H1 (cell line): ENCODE measurements at regions not wholly inside any gene's neighbourhood (a gene's known extent, or its start where the extent isn't known, plus 50 kb on each side); places are given as distances from the start of the nearest gene placed in this dataset.

ENCODE experiments used
- CTCF ChIA-PET: fragments of 300-600 bp; sonication (Branson Sonifier 250); formaldehyde crosslinking; loops from one replicate; lab custom pipeline; 2021; ENCODE audit not compliant: partially characterized antibody; lab: Charles Lee
- POLR2A ChIA-PET: fragments of 300-600 bp; sonication (Branson Sonifier 250); formaldehyde crosslinking; loops from one replicate; lab custom pipeline; 2021; ENCODE audit warnings: inconsistent platforms; ENCODE audit not compliant: partially characterized antibody; lab: Charles Lee
- DNase-seq, 2 experiments: peaks; one replicate each; pipeline versions ENCODE4 v3.0.0 to v3.0.0-alpha.2; 2010 to 2022; ENCODE audit warnings: low spot score in 2 of 2, low read depth in 1 of 2, mixed read lengths in 1 of 2
- FAIRE-seq: peaks from 2 replicates; lab custom pipeline; 2011; peaks lifted over from hg19 to GRCh38; lab: Jason Lieb, UNC
- H2AFZ ChIP-seq: 2 replicates; pipeline ENCODE4 v1.8.1; 2012; ENCODE audit warnings: low read length, inconsistent platforms
- H2AK5ac ChIP-seq: 2 replicates; pipeline ENCODE4 v1.6.1; 2013; ENCODE audit warnings: low read depth, low read length
- H2BK120ac ChIP-seq: replicated peaks from 2 replicates; pipeline ENCODE3; 2013; ENCODE audit warnings: low read depth, low read length, inconsistent platforms
- H2BK12ac ChIP-seq: 2 replicates; pipeline ENCODE4 v1.6.1; 2013; ENCODE audit warnings: low read depth, low read length
- H2BK15ac ChIP-seq: 2 replicates; pipeline ENCODE4 v1.6.1; 2013; ENCODE audit warnings: low read length
- H2BK20ac ChIP-seq: 2 replicates; pipeline ENCODE4 v1.6.1; 2013; ENCODE audit warnings: low read length
- H2BK5ac ChIP-seq: 2 replicates; pipeline ENCODE4 v1.6.1; 2013; ENCODE audit warnings: low read depth, low read length
- H3K14ac ChIP-seq: 2 replicates; pipeline ENCODE4 v1.6.1; 2013; ENCODE audit warnings: inconsistent platforms; ENCODE audit not compliant: insufficient read length
- H3K18ac ChIP-seq: 2 replicates; pipeline ENCODE4 v1.6.1; 2013; ENCODE audit warnings: low read length; ENCODE audit errors: extremely low read depth
- H3K23ac ChIP-seq: 2 replicates; pipeline ENCODE4 v1.6.1; 2013; ENCODE audit warnings: inconsistent platforms; ENCODE audit not compliant: insufficient read length
- H3K23me2 ChIP-seq: 2 replicates; pipeline ENCODE4 v1.6.1; 2013; ENCODE audit warnings: low read depth, low read length
- H3K27ac ChIP-seq: 2 replicates; pipeline ENCODE4 v1.6.1; 2011; ENCODE audit warnings: low read depth, low read length, inconsistent platforms
- H3K27me3 ChIP-seq, 4 experiments: replicated peaks in 1 of 4; 1 replicate in 1 of 4; 2 replicates in 3 of 4; pipeline versions ENCODE4 v1.6.1 to v1.8.1; 2011 to 2013; ENCODE audit warnings: low read length in 3 of 4, mild to moderate bottlenecking in 3 of 4, inconsistent platforms in 2 of 4, mixed read lengths in 2 of 4, moderate library complexity in 1 of 4; ENCODE audit not compliant: control insufficient read depth in 3 of 4, insufficient read depth in 3 of 4; ENCODE audit errors: extremely low read depth in 1 of 4
- H3K36me3 ChIP-seq, 4 experiments: 2 replicates each; pipeline versions ENCODE4 v1.6.1 to v1.8.1; 2011 to 2013; ENCODE audit warnings: mild to moderate bottlenecking in 4 of 4, low read length in 3 of 4, moderate library complexity in 2 of 4, control low read depth in 1 of 4, inconsistent platforms in 1 of 4; ENCODE audit not compliant: insufficient read depth in 4 of 4, control insufficient read depth in 2 of 4
- H3K4ac ChIP-seq: replicated peaks from 2 replicates; pipeline ENCODE3; 2013; ENCODE audit warnings: low read length, low read depth, mixed read lengths, inconsistent platforms; ENCODE audit not compliant: insufficient read length
- H3K4me1 ChIP-seq, 4 experiments: replicated peaks in 1 of 4; 1 replicate in 1 of 4; 2 replicates in 3 of 4; pipeline versions ENCODE4 v1.6.1 to v1.8.1; 2011 to 2013; ENCODE audit warnings: low read length in 3 of 4, inconsistent platforms in 2 of 4, mixed read lengths in 1 of 4; ENCODE audit not compliant: insufficient read depth in 4 of 4, control insufficient read depth in 3 of 4
- H3K4me2 ChIP-seq, 2 experiments: 2 replicates each; pipeline versions ENCODE4 v1.6.1 to v1.8.1; 2011 to 2013; ENCODE audit warnings: low read depth in 2 of 2, low read length in 2 of 2, control low read depth in 1 of 2, inconsistent platforms in 1 of 2, mild to moderate bottlenecking in 1 of 2; ENCODE audit not compliant: insufficient read depth in 1 of 2
- H3K4me3 ChIP-seq, 4 experiments: fragments of 200-600, 300-600 bp in 1 of 4; sonication (generic), shearing (Covaris generic), sonication (Bioruptor Twin) in 1 of 4; 2 replicates each; pipeline versions ENCODE4 v1.5.1 to v1.8.1; 2011 to 2016; ENCODE audit warnings: low read length in 4 of 4, low read depth in 3 of 4, control low read depth in 2 of 4, inconsistent platforms in 2 of 4, mild to moderate bottlenecking in 2 of 4, mixed read lengths in 1 of 4, moderate library complexity in 1 of 4; ENCODE audit not compliant: insufficient read depth in 2 of 4; ENCODE audit errors: extremely low read depth in 1 of 4
- H3K56ac ChIP-seq: replicated peaks from 2 replicates; pipeline ENCODE3; 2013; ENCODE audit warnings: low read depth, mild to moderate bottlenecking, mixed read lengths, low read length, inconsistent platforms; ENCODE audit not compliant: insufficient read length
- H3K79me1 ChIP-seq: 2 replicates; pipeline ENCODE4 v1.6.1; 2013; ENCODE audit warnings: low read depth, low read length, control low read depth
- H3K79me2 ChIP-seq, 2 experiments: 2 replicates each; pipeline versions ENCODE4 v1.6.1 to v1.8.1; 2012 to 2013; ENCODE audit warnings: low read length in 2 of 2, mild to moderate bottlenecking in 2 of 2, inconsistent platforms in 1 of 2; ENCODE audit not compliant: insufficient read depth in 2 of 2, control insufficient read depth in 1 of 2
- H3K9ac ChIP-seq, 4 experiments: replicated peaks in 1 of 4; 1 replicate in 1 of 4; 2 replicates in 3 of 4; pipeline versions ENCODE4 v1.6.1 to v1.8.1; 2011 to 2013; ENCODE audit warnings: low read depth in 3 of 4, low read length in 3 of 4, control low read depth in 2 of 4, mild to moderate bottlenecking in 2 of 4, moderate library complexity in 2 of 4, inconsistent platforms in 1 of 4; ENCODE audit errors: extremely low read depth in 1 of 4
- H3K9me3 ChIP-seq, 2 experiments: 2 replicates each; pipeline versions ENCODE4 v1.6.1 to v1.8.1; 2012 to 2013; ENCODE audit warnings: mild to moderate bottlenecking in 2 of 2, moderate library complexity in 2 of 2, control low read depth in 1 of 2, inconsistent platforms in 1 of 2, low read depth in 1 of 2, low read length in 1 of 2, mixed read lengths in 1 of 2; ENCODE audit not compliant: insufficient read depth in 2 of 2
- H4K20me1 ChIP-seq, 2 experiments: replicated peaks in 1 of 2; 2 replicates each; pipeline versions ENCODE3 to v1.8.1; 2011 to 2013; ENCODE audit warnings: inconsistent platforms in 2 of 2, low read length in 2 of 2, mild to moderate bottlenecking in 1 of 2; ENCODE audit not compliant: insufficient read depth in 2 of 2, control insufficient read depth in 1 of 2
- H4K5ac ChIP-seq: 2 replicates; pipeline ENCODE4 v1.6.1; 2013; ENCODE audit warnings: low read length, low read depth, mixed read lengths, inconsistent platforms; ENCODE audit not compliant: insufficient read length
- H4K8ac ChIP-seq: 2 replicates; pipeline ENCODE4 v1.8.0; 2013; ENCODE audit warnings: mild to moderate bottlenecking, moderate library complexity, low read length, inconsistent platforms; ENCODE audit not compliant: insufficient read depth; ENCODE audit errors: extremely low read depth
- H4K91ac ChIP-seq: replicated peaks from 2 replicates; pipeline ENCODE3; 2013; ENCODE audit warnings: low read length, mixed read lengths, inconsistent platforms; ENCODE audit not compliant: insufficient read length
- CREB1 ChIP-seq: IDR thresholded peaks from 2 replicates; pipeline ENCODE4 v1.6.1; 2012; ENCODE audit warnings: inconsistent platforms
- JUN ChIP-seq: IDR thresholded peaks from 2 replicates; pipeline ENCODE4 v1.6.1; 2011; ENCODE audit warnings: low read depth, mild to moderate bottlenecking, improper control_type of control experiment, low read length
- KDM1A ChIP-seq: fragments of 200-600, 300-600 bp; sonication (generic); IDR thresholded peaks from 2 replicates; pipeline ENCODE4 v1.7.1; 2016; ENCODE audit warnings: mild to moderate bottlenecking, low read length, borderline replicate concordance
- SIN3A ChIP-seq, 2 experiments: IDR thresholded peaks in 1 of 2; conservative IDR thresholded peaks in 1 of 2; 2 replicates each; pipeline ENCODE4 v1.6.1; 2011 to 2012; ENCODE audit warnings: low read length in 2 of 2, improper control_type of control experiment in 1 of 2, low read depth in 1 of 2, mild to moderate bottlenecking in 1 of 2
- SP2 ChIP-seq: IDR thresholded peaks from 2 replicates; pipeline ENCODE4 v1.6.1; 2012; ENCODE audit warnings: mild to moderate bottlenecking, low read length, inconsistent platforms
- WGBS, 2 experiments: shearing (Covaris generic) in 1 of 2; methylation state at CpG; one replicate each; pipeline versions ENCODE4 v1.1.6 to v1.1.7; 2013 to 2015; ENCODE audit warnings: low lambda C conversion rate in 2 of 2, mixed read lengths in 2 of 2, inconsistent platforms in 1 of 2, low coverage in 1 of 2, missing lambda C conversion rate in 1 of 2; ENCODE audit not compliant: insufficient replicate concordance in 2 of 2, insufficient coverage in 1 of 2, insufficient read length in 1 of 2; ENCODE audit errors: extremely low coverage in 1 of 2, missing lambda C conversion rate in 1 of 2; 5-methylcytosine and 5-hydroxymethylcytosine counted together
- TF ChIP-seq, protein P1 (sequence below): IDR thresholded peaks from 2 replicates; pipeline ENCODE4 v1.6.1; 2011; ENCODE audit warnings: low read depth, mild to moderate bottlenecking, low read length; ENCODE audit not compliant: insufficient read depth

DNA sequence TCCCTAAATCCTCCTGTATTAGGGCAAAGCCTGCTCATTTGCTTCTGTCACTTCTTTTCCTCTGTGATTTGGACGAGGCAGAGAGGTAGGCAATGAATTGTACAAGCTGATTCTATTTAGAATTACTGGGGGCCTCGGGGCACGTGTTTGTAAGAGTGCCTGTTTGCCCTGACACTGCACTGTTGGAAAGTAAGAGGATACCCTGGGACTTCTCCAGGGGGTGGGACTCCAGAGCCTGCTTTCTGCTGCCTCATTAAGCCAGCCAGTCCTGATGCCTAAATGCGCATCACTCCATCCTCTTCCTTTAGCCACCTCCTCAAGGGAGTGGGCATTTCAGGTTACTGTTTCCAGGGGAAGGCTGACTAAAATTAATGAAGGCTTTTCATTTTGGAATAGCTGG is 134.3 kb downstream of the TDRD15 start:
- Histone ChIP-seq H3K9ac (no peak overlapping the region), H3K14ac (no peak overlapping the region), H3K27ac (no peak overlapping the region), H2BK12ac (no peak overlapping the region), H2BK120ac (no peak overlapping the region), H3K4me3 (no peak overlapping the region), H4K91ac (no peak overlapping the region), H4K20me1 (no peaks in the 10 kb centered on the region), H2AFZ (no peak overlapping the region; the same call in 1 of the 2 replicates), H3K23me2 (no peaks in the 10 kb centered on the region), H2BK5ac (no peak overlapping the region), H2AK5ac (no peak overlapping the region), H2BK15ac (no peak overlapping the region), H3K79me1 (no peaks in the 10 kb centered on the region), H3K23ac (no peak overlapping the region), H2BK20ac (no peak overlapping the region), H3K79me2 (no peaks in the 10 kb centered on the region), H3K36me3 (no peaks in the 10 kb centered on the region), H3K56ac (no peak overlapping the region), H3K4me1 (peaks cover 0 to 5% (median 0%) of the 10 kb centered on the region in 4 experiments; a peak in 1 of 7 replicates), H3K27me3 (no peaks in the 10 kb centered on the region), H3K4ac (no peak overlapping the region), H3K18ac (no peak overlapping the region), H3K4me2 (no peak overlapping the region)
- POLR2A ChIA-PET = no interaction called here
- 86% methylated on average over 4 of the region's 4 CpGs; no CpG with 5 or more reads in 1 of the 2 experiments for WGBS, 2 experiments
- DNase-seq (no peak), FAIRE-seq (no peak)
- TF ChIP-seq CREB1 = no peak
- TF ChIP-seq, protein P1, sequence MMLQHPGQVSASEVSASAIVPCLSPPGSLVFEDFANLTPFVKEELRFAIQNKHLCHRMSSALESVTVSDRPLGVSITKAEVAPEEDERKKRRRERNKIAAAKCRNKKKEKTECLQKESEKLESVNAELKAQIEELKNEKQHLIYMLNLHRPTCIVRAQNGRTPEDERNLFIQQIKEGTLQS = no peak
- no peak for TF ChIP-seq JUN
- TF ChIP-seq SP2 = no peak
- no peak for TF ChIP-seq KDM1A
- TF ChIP-seq SIN3A (conservative IDR thresholded peaks at IDR 0.05 in 1 of 2, IDR thresholded peaks at IDR 0.05 in 1 of 2; ENCODE audit: low read depth in 1 of 2, low read length in 2 of 2) = no peak
- TF ChIP-seq, all 59 proteins: peak for 0
- Histone ChIP-seq H3K9me3 (no peaks in the 10 kb centered on the region), H4K5ac (no peak overlapping the region), H4K8ac (no peak overlapping the region)
- CTCF ChIA-PET = interaction anchor here (0.6 to 2.3 kb wide), 4 partner anchors 14 to 529 kb away, joined by 3 to 5 read pairs (median 4); no protein-coding TSS in a partner anchor
